Epithelial cell of prostate (primary cell): ENCODE measurements at regions not wholly inside any gene's neighbourhood (a gene's known extent, or its start where the extent isn't known, plus 50 kb on each side); places are given as distances from the start of the nearest gene placed in this dataset.

Source experiments
- DNase-seq: peaks from one replicate; pipeline ENCODE4 v3.0.0-alpha.2; 2011; ENCODE audit warnings: low read depth, low spot score
- H3K27ac ChIP-seq: fragments of 450-650 bp; 2 replicates; pipeline ENCODE4 v1.5.1; 2017; ENCODE audit warnings: mild to moderate bottlenecking

GRCh38 chr2:108067820-108068405, 81.6 kb downstream of the SLC5A7 start:
- no peak overlapping the region for H3K27ac ChIP-seq
- no peak for DNase-seq

GRCh38 chr2:108069515-108070310, 83.4 kb downstream of the SLC5A7 start:
- DNase-seq, result no peak
- no peak overlapping the region for H3K27ac ChIP-seq

- H3K27ac ChIP-seq, result no peak overlapping the region
- no peak for DNase-seq
Measured at GRCh38 chr2:108073415-108074072, 87.2 kb downstream of the SLC5A7 start.

GRCh38 chr2:108074150-108074549, 87.8 kb downstream of the SLC5A7 start:
- no peak overlapping the region for H3K27ac ChIP-seq
- no peak for DNase-seq

GRCh38 chr2:108074946-108075345, 88.6 kb downstream of the SLC5A7 start:
- no peak overlapping the region for H3K27ac ChIP-seq
- no peak for DNase-seq

- H3K27ac ChIP-seq, result no peak overlapping the region
- no peak for DNase-seq
Measured at GRCh38 chr2:108076527-108076926, 90.2 kb downstream of the SLC5A7 start.

- no peak for DNase-seq
- no peak overlapping the region for H3K27ac ChIP-seq
Measured at GRCh38 chr2:108079736-108080135, 93.4 kb downstream of the SLC5A7 start.

- DNase-seq, result no peak
- no peak overlapping the region for H3K27ac ChIP-seq
Measured at GRCh38 chr2:108080177-108080576, 93.9 kb downstream of the SLC5A7 start.

- no peak overlapping the region for H3K27ac ChIP-seq
- DNase-seq, result no peak
Measured at GRCh38 chr2:108082978-108083377, 96.7 kb downstream of the SLC5A7 start.

- no peak overlapping the region for H3K27ac ChIP-seq
- no peak for DNase-seq
Measured at GRCh38 chr2:108084311-108084710, 98.0 kb downstream of the SLC5A7 start.

GRCh38 chr2:108092886-108093285, 106.6 kb downstream of the SLC5A7 start:
- no peak overlapping the region for H3K27ac ChIP-seq
- DNase-seq, result no peak

- no peak overlapping the region for H3K27ac ChIP-seq
- DNase-seq, result no peak
Measured at GRCh38 chr2:108101481-108101880, 115.2 kb downstream of the SLC5A7 start.

- no peak overlapping the region for H3K27ac ChIP-seq
- no peak for DNase-seq
Measured at GRCh38 chr2:108106731-108107130, 120.4 kb downstream of the SLC5A7 start.

GRCh38 chr2:108111936-108112335, 125.6 kb downstream of the SLC5A7 start:
- DNase-seq, result no peak
- H3K27ac ChIP-seq, result no peak overlapping the region

GRCh38 chr2:108115868-108116267, 123.9 kb upstream of the SULT1C3 start:
- H3K27ac ChIP-seq, result no peak overlapping the region

GRCh38 chr2:108118996-108119395, 120.8 kb upstream of the SULT1C3 start:
- H3K27ac ChIP-seq, result no peak overlapping the region
- no peak for DNase-seq

More at GRCh38 chr2:108115868-108116267, 123.9 kb upstream of the SULT1C3 start:
- DNase-seq, result no peak

GRCh38 chr2:108119492-108119891, 120.3 kb upstream of the SULT1C3 start:
- no peak for DNase-seq
- no peak overlapping the region for H3K27ac ChIP-seq

- no peak for DNase-seq
- H3K27ac ChIP-seq, result no peak overlapping the region
Measured at GRCh38 chr2:108124736-108125495, 114.9 kb upstream of the SULT1C3 start.

GRCh38 chr2:108125581-108125980, 114.2 kb upstream of the SULT1C3 start:
- H3K27ac ChIP-seq, result no peak overlapping the region
- no peak for DNase-seq

GRCh38 chr2:108128249-108128648, 111.5 kb upstream of the SULT1C3 start:
- H3K27ac ChIP-seq, result no peak overlapping the region
- no peak for DNase-seq

- no peak overlapping the region for H3K27ac ChIP-seq
- DNase-seq, result no peak
Measured at GRCh38 chr2:108129636-108130035, 110.1 kb upstream of the SULT1C3 start.
